A549 (cell line): ENCODE measurements at regions not wholly inside any gene's neighbourhood (a gene's known extent, or its start where the extent isn't known, plus 50 kb on each side); places are given as distances from the start of the nearest gene placed in this dataset.

ENCODE experiments used
- ATAC-seq, 2 experiments: fragments of 200-7000 bp in 1 of 2; fragments of >200 bp in 1 of 2; cut with Nextera tagmentation in 1 of 2; cut with Tn5 transposase in 1 of 2; 3 replicates each; pipeline versions ENCODE4 v1.8.0 to v1.9.1; 2018 to 2020; ENCODE audit warnings: mild to moderate bottlenecking in 1 of 2, moderate library complexity in 1 of 2
- CTCF ChIA-PET: fragments of 300-600 bp; sonication (Branson Sonifier 250); formaldehyde crosslinking; extraction: SDS; loops from one replicate; lab custom pipeline; 2021; ENCODE audit warnings: antibody characterized with exemption, inconsistent platforms; lab: Yijun Ruan, JAX
- POLR2A ChIA-PET: fragments of 350-600 bp; formaldehyde crosslinking; extraction: SDS; loops from one replicate; lab custom pipeline; 2021; ENCODE audit warnings: antibody characterized with exemption, inconsistent platforms; lab: Yijun Ruan, JAX
- DNase-seq, 2 experiments: peaks; one replicate each; pipeline versions ENCODE4 v3.0.0 to v3.0.0-alpha.2; 2011 to 2016; ENCODE audit warnings: low read depth in 1 of 2, low spot score in 1 of 2
- FAIRE-seq: peaks from 2 replicates; lab custom pipeline; 2011; peaks lifted over from hg19 to GRCh38; lab: Jason Lieb, UNC
- H3K27ac ChIP-seq, 2 experiments: fragments of >200 bp; sonication (Bioruptor Twin); formaldehyde crosslinking; 3 replicates each; pipeline ENCODE4 v1.5.1; 2016 to 2017
- H3K4me1 ChIP-seq: fragments of >200 bp; sonication (Bioruptor Twin); formaldehyde crosslinking; 3 replicates; pipeline ENCODE4 v1.6.1; 2016
- H3K4me2 ChIP-seq: fragments of >200 bp; sonication (Bioruptor Twin); formaldehyde crosslinking; 3 replicates; pipeline ENCODE4 v1.6.1; 2016
- H3K4me3 ChIP-seq: fragments of >200 bp; sonication (Bioruptor Twin); formaldehyde crosslinking; 3 replicates; pipeline ENCODE4 v1.5.1; 2016
- H3K9me3 ChIP-seq: fragments of >200 bp; sonication (Bioruptor Twin); formaldehyde crosslinking; 3 replicates; pipeline ENCODE4 v1.6.1; 2016
- BHLHE40 ChIP-seq: IDR thresholded peaks from 2 replicates; pipeline ENCODE4 v1.6.1; 2012; ENCODE audit warnings: low read depth, low read length, inconsistent platforms
- CBX2 ChIP-seq: fragments of 200-600 bp; sonication (generic); IDR thresholded peaks from 2 replicates; pipeline ENCODE4 v1.6.1; 2016; ENCODE audit warnings: low read depth, mild to moderate bottlenecking, borderline replicate concordance
- CBX8 ChIP-seq: fragments of 200-600 bp; sonication (generic); IDR thresholded peaks from 2 replicates; pipeline ENCODE4 v1.6.1; 2016
- CHD4 ChIP-seq: fragments of 200-600 bp; sonication (generic); IDR thresholded peaks from 2 replicates; pipeline ENCODE4 v1.6.1; 2016; ENCODE audit warnings: antibody characterized with exemption, mild to moderate bottlenecking, borderline replicate concordance
- EHF ChIP-seq: fragments of 250-450 bp; sonication (Bioruptor Pico); IDR thresholded peaks from 2 replicates; pipeline ENCODE4 v1.5.0; 2020; ENCODE audit warnings: mild to moderate bottlenecking
- EP300 ChIP-seq, 2 experiments: fragments of >200 bp; sonication (Bioruptor Twin); formaldehyde crosslinking; IDR thresholded peaks; 2 replicates in 1 of 2; 3 replicates in 1 of 2; pipeline ENCODE4 v1.6.1; 2016 to 2017
- ESRRA ChIP-seq: fragments of 150-350 bp; IDR thresholded peaks from 2 replicates; pipeline ENCODE4 v1.6.1; 2014; ENCODE audit warnings: mild to moderate bottlenecking, low read length, borderline replicate concordance
- FOSB ChIP-seq: fragments of 250-450 bp; sonication (Bioruptor Pico); IDR thresholded peaks from 2 replicates; pipeline ENCODE4 v1.5.0; 2020; ENCODE audit warnings: mild to moderate bottlenecking, moderate library complexity
- FOSL2 ChIP-seq, 2 experiments: fragments of 450-650 bp in 1 of 2; fragments of >200 bp in 1 of 2; sonication (Bioruptor Twin) in 1 of 2; formaldehyde crosslinking; IDR thresholded peaks; 2 replicates each; pipeline versions ENCODE4 v1.5.0 to v1.6.1; 2016 to 2020; ENCODE audit warnings: mild to moderate bottlenecking in 1 of 2, moderate library complexity in 1 of 2
- HDAC2 ChIP-seq: fragments of 200-600 bp; sonication (generic); IDR thresholded peaks from 2 replicates; pipeline ENCODE4 v1.6.1; 2016
- HES2 ChIP-seq: fragments of >200 bp; sonication (Bioruptor Twin); formaldehyde crosslinking; IDR thresholded peaks from 2 replicates; pipeline ENCODE4 v1.6.1; 2016
- HEYL ChIP-seq: fragments of 250-450 bp; sonication (Bioruptor Pico); IDR thresholded peaks from 2 replicates; pipeline ENCODE4 v1.8.0; 2021; ENCODE audit warnings: mild to moderate bottlenecking, moderate library complexity
- HOXA7 ChIP-seq: fragments of 250-450 bp; sonication (Bioruptor Pico); IDR thresholded peaks from 2 replicates; pipeline ENCODE4 v1.5.0; 2020; ENCODE audit warnings: mild to moderate bottlenecking, moderate library complexity
- JUN ChIP-seq, 2 experiments: fragments of >200 bp; sonication (Bioruptor Twin); formaldehyde crosslinking; IDR thresholded peaks; 2 replicates in 1 of 2; 3 replicates in 1 of 2; pipeline ENCODE4 v1.6.1; 2016 to 2017
- KDM1A ChIP-seq: fragments of 200-600 bp; sonication (generic); IDR thresholded peaks from 2 replicates; pipeline ENCODE4 v1.6.1; 2016; ENCODE audit warnings: low read depth, mild to moderate bottlenecking
- KDM5A ChIP-seq: fragments of 200-600 bp; sonication (generic); IDR thresholded peaks from 2 replicates; pipeline ENCODE4 v1.6.1; 2016; ENCODE audit warnings: antibody characterized with exemption, mild to moderate bottlenecking
- MAFK ChIP-seq: fragments of 450-650 bp; IDR thresholded peaks from 2 replicates; pipeline ENCODE4 v1.6.1; 2014; ENCODE audit not compliant: partially characterized antibody
- MYC ChIP-seq: IDR thresholded peaks from 2 replicates; pipeline ENCODE4 v1.6.1; 2012; ENCODE audit warnings: mild to moderate bottlenecking, inconsistent platforms, low read length, improper control_type of control experiment, borderline replicate concordance
- RNF2 ChIP-seq: fragments of 200-600 bp; sonication (generic); IDR thresholded peaks from 2 replicates; pipeline ENCODE4 v1.6.1; 2016; ENCODE audit warnings: low read depth, mild to moderate bottlenecking, antibody characterized with exemption, moderate library complexity, borderline replicate concordance
- SREBF2 ChIP-seq: fragments of 450-650 bp; IDR thresholded peaks from 2 replicates; pipeline ENCODE4 v1.6.1; 2014; ENCODE audit warnings: mild to moderate bottlenecking, moderate library complexity
- TP53 ChIP-seq: fragments of 250-450 bp; sonication (Bioruptor Pico); IDR thresholded peaks from 2 replicates; pipeline ENCODE4 v1.5.0; 2021; ENCODE audit warnings: mild to moderate bottlenecking, moderate library complexity
- ZFP36 ChIP-seq: fragments of 450-650 bp; IDR thresholded peaks from 2 replicates; pipeline ENCODE4 v1.6.1; 2014; ENCODE audit warnings: borderline replicate concordance; ENCODE audit not compliant: partially characterized antibody
- ZNF302 ChIP-seq: fragments of 250-450 bp; sonication (Bioruptor Pico); IDR thresholded peaks from 2 replicates; pipeline ENCODE4 v1.9.0; 2021; ENCODE audit warnings: inconsistent platforms, mild to moderate bottlenecking, moderate library complexity
- ZSCAN20 ChIP-seq: fragments of 250-450 bp; sonication (Bioruptor Pico); IDR thresholded peaks from 2 replicates; pipeline ENCODE4 v1.8.0; 2022; ENCODE audit warnings: mild to moderate bottlenecking, moderate library complexity
- WGBS: methylation state at CpG from one replicate; pipeline ENCODE4 v1.1.6; 2017; ENCODE audit errors: missing lambda C conversion rate; 5-methylcytosine and 5-hydroxymethylcytosine counted together
- TF ChIP-seq, protein P1 (sequence below): fragments of 250-450 bp; sonication (Bioruptor Pico); IDR thresholded peaks from 2 replicates; pipeline ENCODE4 v1.5.0; 2020; ENCODE audit warnings: low read depth, mild to moderate bottlenecking, moderate library complexity
- TF ChIP-seq, protein P2 (sequence below): fragments of 450-650 bp; IDR thresholded peaks from 2 replicates; pipeline ENCODE4 v1.6.1; 2014; ENCODE audit warnings: antibody characterized with exemption

GRCh38 chr12:118527310-118527709, 151.0 kb downstream of the SUDS3 start:
- no peak for FAIRE-seq
- no peaks in the 10 kb centered on the region for H3K9me3 ChIP-seq
- no peak for TF ChIP-seq TP53 (CRISPR knock-in tag)
- TF ChIP-seq ZFP36: no peak
- TF ChIP-seq SREBF2: no peak
- TF ChIP-seq EHF: no peak
- no peak for TF ChIP-seq FOSL2 (IDR thresholded peaks at IDR 0.05)
- TF ChIP-seq FOSL2 (CRISPR knock-in tag; IDR thresholded peaks at IDR 0.05): no peak
- POLR2A ChIA-PET: no interaction called here
- no peak for DNase-seq
- WGBS: 43% methylated on average over 4 of the region's 4 CpGs
- no peak overlapping the region for H3K27ac ChIP-seq
- H3K4me3 ChIP-seq: no peak overlapping the region
- H3K4me2 ChIP-seq: no peak overlapping the region
- CTCF ChIA-PET: no interaction called here
- no peaks in the 10 kb centered on the region for H3K4me1 ChIP-seq
- ATAC-seq: no peak

GRCh38 chr12:118528625-118529024, 152.3 kb downstream of the SUDS3 start:
- Histone ChIP-seq H3K4me3 (no peak overlapping the region), H3K4me2 (no peak overlapping the region), H3K9me3 (no peaks in the 10 kb centered on the region), H3K27ac (no peak overlapping the region), H3K4me1 (no peaks in the 10 kb centered on the region)
- TF ChIP-seq FOSB (CRISPR knock-in tag): no peak
- no peak for TF ChIP-seq CBX2
- TF ChIP-seq CHD4: no peak
- no peak for TF ChIP-seq MYC
- no peak for TF ChIP-seq MAFK
- no peak for TF ChIP-seq ESRRA
- TF ChIP-seq, protein P1, sequence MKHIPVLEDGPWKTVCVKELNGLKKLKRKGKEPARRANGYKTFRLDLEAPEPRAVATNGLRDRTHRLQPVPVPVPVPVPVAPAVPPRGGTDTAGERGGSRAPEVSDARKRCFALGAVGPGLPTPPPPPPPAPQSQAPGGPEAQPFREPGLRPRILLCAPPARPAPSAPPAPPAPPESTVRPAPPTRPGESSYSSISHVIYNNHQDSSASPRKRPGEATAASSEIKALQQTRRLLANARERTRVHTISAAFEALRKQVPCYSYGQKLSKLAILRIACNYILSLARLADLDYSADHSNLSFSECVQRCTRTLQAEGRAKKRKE: no peak
- no peak for TF ChIP-seq HOXA7 (CRISPR knock-in tag)
- no peak for TF ChIP-seq RNF2
- no peak for TF ChIP-seq KDM1A
- no peak for TF ChIP-seq ZFP36
- no peak for TF ChIP-seq ZSCAN20
- TF ChIP-seq KDM5A: no peak
- no peak for TF ChIP-seq HES2
- TF ChIP-seq, protein P2, sequence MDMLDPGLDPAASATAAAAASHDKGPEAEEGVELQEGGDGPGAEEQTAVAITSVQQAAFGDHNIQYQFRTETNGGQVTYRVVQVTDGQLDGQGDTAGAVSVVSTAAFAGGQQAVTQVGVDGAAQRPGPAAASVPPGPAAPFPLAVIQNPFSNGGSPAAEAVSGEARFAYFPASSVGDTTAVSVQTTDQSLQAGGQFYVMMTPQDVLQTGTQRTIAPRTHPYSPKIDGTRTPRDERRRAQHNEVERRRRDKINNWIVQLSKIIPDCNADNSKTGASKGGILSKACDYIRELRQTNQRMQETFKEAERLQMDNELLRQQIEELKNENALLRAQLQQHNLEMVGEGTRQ: no peak
- TF ChIP-seq BHLHE40: no peak
- no peak for TF ChIP-seq HDAC2
- TF ChIP-seq EP300 (IDR thresholded peaks at IDR 0.05): no peak
- ATAC-seq (no peak), FAIRE-seq (peak; percentile 7), DNase-seq (no peak)
- ChIA-PET POLR2A (no interaction called here), CTCF (interaction anchor here (0.8 kb wide), 1 partner anchor 20 kb away, joined by 6 read pairs; no protein-coding TSS in a partner anchor)

- Histone ChIP-seq H3K9me3 (no peaks in the 10 kb centered on the region), H3K27ac (no peak overlapping the region), H3K4me1 (no peaks in the 10 kb centered on the region), H3K4me3 (no peak overlapping the region), H3K4me2 (no peak overlapping the region)
- WGBS: 5% methylated on average over 3 of the region's 3 CpGs
- no peak for DNase-seq
- ChIA-PET CTCF (interaction anchor here (1.6 kb wide), 1 partner anchor 10 kb away, joined by 3 read pairs; no protein-coding TSS in a partner anchor), POLR2A (no interaction called here)
- ATAC-seq: no peak
- no peak for FAIRE-seq
- no peak for TF ChIP-seq ZSCAN20
- no peak for TF ChIP-seq HEYL (CRISPR knock-in tag)
- TF ChIP-seq TP53 (CRISPR knock-in tag): no peak
- no peak for TF ChIP-seq CBX8
- TF ChIP-seq EP300 (IDR thresholded peaks at IDR 0.05): no peak
- TF ChIP-seq CHD4: no peak
- no peak for TF ChIP-seq ZNF302 (CRISPR knock-in tag)
- no peak for TF ChIP-seq ESRRA
- no peak for TF ChIP-seq JUN (IDR thresholded peaks at IDR 0.05)
These were observed 157.6 kb downstream of the SUDS3 start for GRCh38 chr12:118534003-118534402.
